ENCODE measurements at regions not wholly inside any gene's neighbourhood (a gene's known extent, or its start where the extent isn't known, plus 50 kb on each side); places are given as distances from the start of the nearest gene placed in this dataset.

DNA sequence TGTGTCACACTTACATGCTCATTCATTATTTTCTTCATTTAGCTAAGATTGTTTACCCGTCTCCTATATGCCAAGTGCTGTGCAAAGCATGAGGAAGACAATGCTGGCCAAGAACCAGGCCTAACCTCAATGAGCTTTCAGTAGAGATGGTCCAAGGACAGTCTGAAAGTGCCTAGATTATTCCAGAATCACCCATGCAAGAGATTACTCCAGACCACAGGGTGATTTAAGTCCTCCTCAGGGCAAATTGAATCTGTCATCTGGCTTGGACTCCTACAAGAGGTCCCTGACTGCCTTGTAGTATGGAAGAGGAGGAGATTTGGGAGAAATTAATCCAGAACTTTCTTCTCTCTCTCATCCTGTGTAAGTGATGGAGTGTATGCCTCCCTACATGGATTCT, 99.4 kb upstream of the NDP start (continued):
- no peak for TF ChIP-seq CHD7 (IDR thresholded peaks at IDR 0.05; ENCODE audit: low read depth, low read length)
- no peak for TF ChIP-seq CBX1 (IDR thresholded peaks at IDR 0.05; ENCODE audit: low read depth)
- TF ChIP-seq ZNF830 (CRISPR knock-in tag; IDR thresholded peaks at IDR 0.05) = no peak
- TF ChIP-seq HDAC2 (IDR thresholded peaks at IDR 0.05) = no peak
- no peak for TF ChIP-seq ZNF133 (CRISPR knock-in tag; IDR thresholded peaks at IDR 0.05)
- TF ChIP-seq DMBX1 (CRISPR knock-in tag; IDR thresholded peaks at IDR 0.05; ENCODE audit: borderline replicate concordance) = no peak
- no peak for TF ChIP-seq FOXJ2 (tag; IDR thresholded peaks at IDR 0.05)
- TF ChIP-seq HOXB6 (CRISPR knock-in tag; IDR thresholded peaks at IDR 0.05; ENCODE audit: borderline replicate concordance) = no peak
